ENCODE measurements at regions not wholly inside any gene's neighbourhood (a gene's known extent, or its start where the extent isn't known, plus 50 kb on each side); places are given as distances from the start of the nearest gene placed in this dataset.

DNA sequence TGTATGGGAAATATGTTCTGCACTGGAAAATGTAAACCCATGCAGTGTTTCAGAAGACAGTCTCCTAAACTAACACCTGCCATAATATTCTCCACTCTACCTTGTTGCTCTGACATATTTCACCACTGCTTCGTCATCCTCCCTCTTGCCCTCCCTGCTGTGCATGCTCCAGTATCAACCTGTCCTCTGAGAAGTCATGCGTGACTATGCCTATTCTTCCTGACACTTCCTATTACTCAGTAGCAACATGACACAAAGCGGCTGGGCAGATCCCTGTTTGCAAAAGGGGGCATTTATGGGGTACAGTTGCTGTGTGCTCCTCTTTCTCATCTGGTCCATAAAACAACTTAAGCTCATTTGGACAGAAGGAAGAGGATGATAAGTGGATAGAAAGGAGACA is 805.6 kb upstream of the EEF2KMT start:
- Histone ChIP-seq H3K23ac (ENCODE audit: low read depth, low read length) (no peak overlapping the region), H2BK5ac (ENCODE audit: low read depth, low read length, poor library complexity, severe bottlenecking) (no peak overlapping the region), H2BK20ac (ENCODE audit: low read depth, low read length) (no peak overlapping the region), H2AK9ac (replicated peaks; ENCODE audit: low read depth, low read length, poor library complexity) (no peak overlapping the region), H3K9ac (ENCODE audit: low read depth, low read length) (no peak overlapping the region), H3K27me3 (ENCODE audit: control insufficient read depth, insufficient read depth, low read length) (no peaks in the 10 kb centered on the region), H2BK15ac (ENCODE audit: low read depth, low read length) (no peak overlapping the region), H2BK120ac (ENCODE audit: low read depth, low read length) (no peak overlapping the region), H3K36me3 (ENCODE audit: control insufficient read depth, insufficient read depth, low read length) (no peaks in the 10 kb centered on the region), H2AK5ac (ENCODE audit: low read depth, low read length) (no peak overlapping the region), H4K91ac (ENCODE audit: insufficient read depth, low read depth, low read length) (no peak overlapping the region), H3K18ac (ENCODE audit: low read depth, low read length) (no peak overlapping the region), H3K4me1 (ENCODE audit: control insufficient read depth, insufficient read depth, low read length) (no peaks in the 10 kb centered on the region), H3K9me3 (ENCODE audit: control insufficient read depth, insufficient read depth, low read length) (peaks cover 25% of the 10 kb centered on the region), H4K8ac (ENCODE audit: low read depth in 2 of 2, low read length in 2 of 2) (no peak overlapping the region), H3K4me3 (ENCODE audit: insufficient read depth, low read depth, low read length) (no peak overlapping the region), H3K56ac (ENCODE audit: extremely low read depth, insufficient read depth, low read length) (no peak overlapping the region), H4K5ac (ENCODE audit: low read depth, low read length) (no peak overlapping the region), H3K4ac (ENCODE audit: low read depth, low read length) (no peak overlapping the region), H3K27ac (ENCODE audit: insufficient read depth, low read length) (no peak overlapping the region), H2AFZ (replicated peaks; ENCODE audit: low read length, poor library complexity) (no peak overlapping the region), H3K79me1 (ENCODE audit: low read depth in 1 of 2, low read length in 2 of 2) (no peaks in the 10 kb centered on the region), H4K20me1 (ENCODE audit: insufficient read depth, low read length) (no peaks in the 10 kb centered on the region), H3K9me1 (ENCODE audit: insufficient read depth, low read length) (no peaks in the 10 kb centered on the region), H3K4me2 (ENCODE audit: low read depth, low read length) (no peak overlapping the region), H3K14ac (replicated peaks; ENCODE audit: low read depth, low read length) (no peak overlapping the region)
- TF ChIP-seq NFE2L2 (IDR thresholded peaks at IDR 0.05; ENCODE audit: low read depth, low read length) = no peak
- TF ChIP-seq, protein P1, sequence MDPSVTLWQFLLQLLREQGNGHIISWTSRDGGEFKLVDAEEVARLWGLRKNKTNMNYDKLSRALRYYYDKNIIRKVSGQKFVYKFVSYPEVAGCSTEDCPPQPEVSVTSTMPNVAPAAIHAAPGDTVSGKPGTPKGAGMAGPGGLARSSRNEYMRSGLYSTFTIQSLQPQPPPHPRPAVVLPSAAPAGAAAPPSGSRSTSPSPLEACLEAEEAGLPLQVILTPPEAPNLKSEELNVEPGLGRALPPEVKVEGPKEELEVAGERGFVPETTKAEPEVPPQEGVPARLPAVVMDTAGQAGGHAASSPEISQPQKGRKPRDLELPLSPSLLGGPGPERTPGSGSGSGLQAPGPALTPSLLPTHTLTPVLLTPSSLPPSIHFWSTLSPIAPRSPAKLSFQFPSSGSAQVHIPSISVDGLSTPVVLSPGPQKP (IDR thresholded peaks at IDR 0.05; ENCODE audit: borderline replicate concordance, low read depth, low read length) = no peak
- TF ChIP-seq, protein P2, sequence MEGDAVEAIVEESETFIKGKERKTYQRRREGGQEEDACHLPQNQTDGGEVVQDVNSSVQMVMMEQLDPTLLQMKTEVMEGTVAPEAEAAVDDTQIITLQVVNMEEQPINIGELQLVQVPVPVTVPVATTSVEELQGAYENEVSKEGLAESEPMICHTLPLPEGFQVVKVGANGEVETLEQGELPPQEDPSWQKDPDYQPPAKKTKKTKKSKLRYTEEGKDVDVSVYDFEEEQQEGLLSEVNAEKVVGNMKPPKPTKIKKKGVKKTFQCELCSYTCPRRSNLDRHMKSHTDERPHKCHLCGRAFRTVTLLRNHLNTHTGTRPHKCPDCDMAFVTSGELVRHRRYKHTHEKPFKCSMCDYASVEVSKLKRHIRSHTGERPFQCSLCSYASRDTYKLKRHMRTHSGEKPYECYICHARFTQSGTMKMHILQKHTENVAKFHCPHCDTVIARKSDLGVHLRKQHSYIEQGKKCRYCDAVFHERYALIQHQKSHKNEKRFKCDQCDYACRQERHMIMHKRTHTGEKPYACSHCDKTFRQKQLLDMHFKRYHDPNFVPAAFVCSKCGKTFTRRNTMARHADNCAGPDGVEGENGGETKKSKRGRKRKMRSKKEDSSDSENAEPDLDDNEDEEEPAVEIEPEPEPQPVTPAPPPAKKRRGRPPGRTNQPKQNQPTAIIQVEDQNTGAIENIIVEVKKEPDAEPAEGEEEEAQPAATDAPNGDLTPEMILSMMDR (conservative IDR thresholded peaks at IDR 0.05; ENCODE audit: low read depth, low read length) = no peak
- TF ChIP-seq MAZ (IDR thresholded peaks at IDR 0.05; ENCODE audit: borderline replicate concordance, low read depth, low read length) = no peak
- no peak for TF ChIP-seq CEBPB (IDR thresholded peaks at IDR 0.05; ENCODE audit: low read depth, low read length)
- TF ChIP-seq POLR2A (IDR thresholded peaks at IDR 0.05; ENCODE audit: low read depth, low read length) = no peak
- no peak for TF ChIP-seq CHD1 (IDR thresholded peaks at IDR 0.05; ENCODE audit: low read depth, low read length)
- TF ChIP-seq RAD21 (IDR thresholded peaks at IDR 0.05; ENCODE audit: low read length) = no peak
- no peak for TF ChIP-seq FOS (IDR thresholded peaks at IDR 0.05; ENCODE audit: low read depth, low read length)
- no peak for TF ChIP-seq SMC3 (IDR thresholded peaks at IDR 0.05; ENCODE audit: low read depth, low read length)
- no peak for TF ChIP-seq BHLHE40 (IDR thresholded peaks at IDR 0.05; ENCODE audit: low read depth, low read length)
- TF ChIP-seq MXI1 (IDR thresholded peaks at IDR 0.05; ENCODE audit: borderline replicate concordance, low read depth, low read length) = no peak
- no peak for TF ChIP-seq RFX5 (IDR thresholded peaks at IDR 0.05; ENCODE audit: low read depth, low read length)
- TF ChIP-seq, protein P3, sequence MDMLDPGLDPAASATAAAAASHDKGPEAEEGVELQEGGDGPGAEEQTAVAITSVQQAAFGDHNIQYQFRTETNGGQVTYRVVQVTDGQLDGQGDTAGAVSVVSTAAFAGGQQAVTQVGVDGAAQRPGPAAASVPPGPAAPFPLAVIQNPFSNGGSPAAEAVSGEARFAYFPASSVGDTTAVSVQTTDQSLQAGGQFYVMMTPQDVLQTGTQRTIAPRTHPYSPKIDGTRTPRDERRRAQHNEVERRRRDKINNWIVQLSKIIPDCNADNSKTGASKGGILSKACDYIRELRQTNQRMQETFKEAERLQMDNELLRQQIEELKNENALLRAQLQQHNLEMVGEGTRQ (IDR thresholded peaks at IDR 0.05; ENCODE audit: low read depth, low read length) = no peak
- no peak for TF ChIP-seq RCOR1 (IDR thresholded peaks at IDR 0.05; ENCODE audit: insufficient replicate concordance, low read length)
- no peak for TF ChIP-seq MAFK (IDR thresholded peaks at IDR 0.05; ENCODE audit: low read depth, low read length)
- in situ Hi-C loops (cut with MboI; ENCODE audit: low sequenced_read_pairs) (no loop called here), intact Hi-C loops (cut with micrococcal nuclease) (no loop called here), dilution Hi-C loops (cut with HindIII; ENCODE audit: low sequenced_read_pairs, unreplicated experiment) (no loop called here)
- 0% methylated on average over 1 of the region's 3 CpGs; no CpG with 5 or more reads in 1 of the 2 experiments for WGBS, 2 experiments (ENCODE audit: extremely low coverage in 2 of 2, insufficient read length in 1 of 2)
- BruUV-seq (replicated peaks) = no TSS peak
- ChIA-PET CTCF (no interaction called here), POLR2A (ENCODE audit: unreplicated experiment) (no interaction called here)
- no peak for DNase-seq
- no peak for ATAC-seq (ENCODE audit: low read depth)
